ENCODE measurements at regions not wholly inside any gene's neighbourhood (a gene's known extent, or its start where the extent isn't known, plus 50 kb on each side); places are given as distances from the start of the nearest gene placed in this dataset.
A peak's percentile ranks its signal among the peaks of the same experiment; 100 is the strongest.
"Not testable (repeated sequence)": the region's sequence is repeated elsewhere in the genome, so short reads cannot be mapped to it uniquely, and the experiment has no call there.

DNA sequence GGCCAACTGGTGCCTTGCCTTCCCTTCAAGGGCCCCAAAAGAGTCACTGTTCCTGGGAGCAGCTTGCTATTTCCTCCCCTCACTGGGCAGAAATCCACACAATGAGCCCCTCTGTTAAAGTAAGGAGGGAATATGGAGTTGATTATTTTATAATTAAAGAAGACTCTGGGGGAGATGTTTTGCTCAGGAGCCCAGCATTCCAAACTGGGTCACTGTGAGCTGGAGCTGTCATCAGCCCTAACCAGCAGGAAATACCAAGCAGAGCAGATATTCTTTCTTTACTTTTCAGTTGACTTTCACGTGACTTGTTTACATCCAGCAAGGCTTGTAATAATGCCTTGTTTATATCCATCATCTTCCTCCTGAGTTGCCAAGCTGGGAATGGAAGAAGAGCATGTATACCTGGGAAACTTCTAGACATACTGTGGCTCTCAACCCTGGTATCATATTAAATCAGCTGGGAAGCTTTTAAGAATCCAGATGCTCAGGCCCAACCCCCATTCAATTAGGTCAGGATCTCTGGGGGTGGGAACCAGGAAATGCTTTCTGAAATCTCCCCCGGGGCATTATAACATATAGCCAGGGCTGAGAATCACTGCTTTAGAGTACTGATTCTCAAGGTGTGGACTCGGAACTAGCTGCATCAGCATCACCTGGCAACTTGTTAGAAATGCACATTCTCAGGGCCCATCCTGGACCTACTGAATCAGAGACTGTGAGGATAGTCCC, 175.6 kb upstream of the MYLIP start:
- no peak for DNase-seq

- no peak for DNase-seq
Observed at GRCh38 chr6:15952231-15953151, 176.4 kb upstream of the MYLIP start.

GRCh38 chr6:15950962-15951569, 177.8 kb upstream of the MYLIP start:
- DNase-seq = no peak

- no peak for DNase-seq
Observed at GRCh38 chr6:15949982-15950381, 178.9 kb upstream of the MYLIP start.

DNA sequence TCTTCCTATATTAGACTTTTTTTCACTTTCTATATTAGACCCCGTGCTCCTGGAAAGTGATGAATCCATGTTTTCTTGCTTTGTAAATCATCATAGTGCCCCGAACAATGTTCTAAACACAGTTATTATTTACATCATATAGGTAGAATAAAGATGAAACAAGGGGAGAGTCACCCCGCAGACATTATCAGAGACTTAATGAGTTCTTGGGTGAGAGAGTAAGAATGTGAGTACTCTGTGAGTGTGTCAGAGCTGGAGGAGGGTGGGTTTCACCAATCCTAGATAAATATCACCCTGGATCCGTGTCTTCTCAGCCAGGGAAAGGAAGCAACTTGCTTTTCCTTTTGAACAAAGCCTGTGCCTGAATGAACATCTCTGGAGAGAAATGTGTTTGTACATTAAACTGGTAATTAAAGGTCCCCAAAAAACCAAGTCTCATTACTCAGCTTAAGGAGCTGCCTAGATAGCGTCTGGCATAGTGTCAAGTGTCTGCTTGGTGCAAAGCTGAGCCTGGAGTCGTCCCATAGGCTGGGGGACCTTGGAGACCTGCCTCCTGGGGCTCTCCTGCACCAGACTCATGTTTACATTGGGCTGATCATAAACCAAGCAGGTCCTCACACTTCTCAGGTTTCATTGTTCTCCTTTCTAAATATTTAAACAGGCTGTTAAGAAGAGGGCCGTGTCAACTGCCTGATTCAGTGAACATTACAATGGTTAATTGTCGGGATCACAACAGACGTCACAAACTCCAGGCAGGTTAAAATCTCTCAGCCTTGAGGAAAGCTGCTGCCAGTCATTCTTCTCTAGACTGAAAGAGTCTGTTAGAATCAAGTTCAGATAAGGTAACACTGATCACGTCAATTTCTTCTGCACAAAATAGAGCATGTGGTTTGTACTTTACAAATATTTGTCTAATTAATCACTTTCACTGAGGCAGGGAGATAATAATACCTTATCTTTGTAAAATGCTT, 179.7 kb upstream of the MYLIP start:
- DNase-seq = peak; percentile 97

- DNase-seq = no peak
Observed at GRCh38 chr6:15947923-15948322, 181.0 kb upstream of the MYLIP start.

- DNase-seq = no peak
Observed at GRCh38 chr6:15947436-15947835, 181.4 kb upstream of the MYLIP start.

DNA sequence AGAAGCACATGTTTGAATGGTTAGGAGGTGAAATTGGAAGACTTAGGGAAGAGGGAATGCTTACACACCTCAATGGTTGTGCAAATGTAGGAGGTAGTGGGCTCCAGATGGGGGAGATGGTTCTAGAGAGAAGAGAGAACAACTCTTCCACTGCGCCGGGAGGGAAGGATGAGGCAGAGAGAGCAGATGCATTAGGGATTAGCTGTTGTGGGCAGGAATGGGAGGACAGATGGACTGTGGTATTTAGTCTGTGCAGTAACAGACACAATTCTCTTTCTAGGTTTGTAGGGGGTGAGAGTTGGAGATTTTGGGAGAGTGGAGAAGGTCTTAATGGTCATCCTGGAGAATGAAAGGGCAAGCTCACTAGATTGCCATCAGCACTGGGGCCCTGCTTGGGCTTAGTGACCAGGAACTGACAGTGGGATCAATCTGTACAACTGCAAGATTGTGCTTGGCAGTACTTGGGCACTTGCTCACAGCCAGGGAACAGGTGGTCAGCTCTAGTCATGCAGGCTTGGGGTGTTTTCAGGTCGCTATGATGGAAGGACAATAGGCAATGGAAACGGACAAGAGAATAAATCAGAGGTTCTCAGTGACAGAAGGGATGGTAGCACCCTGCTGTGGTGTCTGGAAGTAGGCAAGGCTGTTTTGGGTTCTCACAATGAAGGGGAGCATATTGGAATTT, 182.0 kb upstream of the MYLIP start:
- DNase-seq = no peak

GRCh38 chr6:15945593-15946159, 183.2 kb upstream of the MYLIP start:
- no peak for DNase-seq

GRCh38 chr6:15943423-15943822, 185.5 kb upstream of the MYLIP start:
- DNase-seq = no peak

DNA sequence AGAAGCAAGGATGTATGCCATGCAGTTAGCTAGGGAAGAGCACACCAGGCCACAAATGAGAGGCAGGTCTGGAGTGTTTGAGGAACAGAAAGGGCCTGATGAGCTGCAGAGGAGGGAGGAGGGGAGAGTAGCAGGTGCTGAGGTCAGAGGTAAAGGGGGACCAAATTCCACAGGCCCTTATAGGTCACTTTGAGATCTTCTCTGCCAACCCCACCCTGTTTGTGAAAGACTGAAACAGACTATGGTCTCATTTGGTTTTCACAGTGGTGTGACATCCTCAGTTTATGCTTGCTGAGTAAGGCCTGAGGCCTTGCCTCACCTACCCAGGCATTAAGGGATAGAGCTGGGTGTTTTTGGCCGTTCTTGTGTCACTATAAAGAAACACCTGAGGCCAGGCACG, 187.7 kb upstream of the MYLIP start:
- no peak for DNase-seq

GRCh38 chr6:15938107-15938506, 190.8 kb upstream of the MYLIP start:
- no peak for DNase-seq

DNA sequence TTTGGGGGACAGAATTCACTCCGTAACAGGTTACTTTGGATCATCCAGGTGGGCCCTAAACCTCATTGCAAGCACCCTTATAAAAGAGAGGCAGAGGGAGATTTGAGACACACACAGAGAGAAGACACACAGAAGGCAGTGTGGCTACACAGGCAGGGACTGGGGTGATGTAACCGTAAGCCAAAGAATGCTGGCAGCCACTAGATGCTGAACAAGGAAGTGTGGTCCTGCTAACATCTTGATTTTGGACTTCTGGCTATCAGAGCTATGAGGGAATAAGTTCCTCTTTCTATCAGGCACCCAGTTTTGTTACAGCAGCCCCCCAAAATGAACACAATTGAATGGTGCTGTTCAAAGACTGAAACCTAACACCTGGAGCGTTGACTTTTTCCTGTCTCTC, 191.3 kb upstream of the MYLIP start:
- no peak for DNase-seq

- no peak for DNase-seq
Observed at GRCh38 chr6:15936503-15936902, 192.4 kb upstream of the MYLIP start.

GRCh38 chr6:15935661-15936060, 193.2 kb upstream of the MYLIP start:
- no peak for DNase-seq

- not testable (repeated sequence) for DNase-seq
Observed at GRCh38 chr6:15931697-15932096, 197.2 kb upstream of the MYLIP start.

DNA sequence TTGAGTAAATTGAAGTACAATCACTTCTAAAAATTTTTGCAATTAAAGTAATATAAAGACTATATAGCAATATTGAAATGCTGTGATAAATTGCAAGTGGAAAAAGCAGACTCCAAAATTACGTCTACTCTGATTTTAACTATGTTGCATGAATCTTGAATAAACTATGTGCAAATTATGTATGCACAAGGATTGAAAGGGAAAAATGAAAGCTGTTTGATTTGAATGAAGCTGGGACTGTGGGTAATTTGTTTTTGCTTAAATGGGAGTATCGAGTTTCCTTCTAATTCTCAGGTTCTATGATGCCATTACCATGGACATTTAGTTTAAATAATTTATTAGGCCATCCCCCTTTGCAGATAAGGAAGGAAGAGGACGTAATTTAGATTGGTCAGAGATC, 198.7 kb upstream of the MYLIP start:
- DNase-seq = no peak

DNA sequence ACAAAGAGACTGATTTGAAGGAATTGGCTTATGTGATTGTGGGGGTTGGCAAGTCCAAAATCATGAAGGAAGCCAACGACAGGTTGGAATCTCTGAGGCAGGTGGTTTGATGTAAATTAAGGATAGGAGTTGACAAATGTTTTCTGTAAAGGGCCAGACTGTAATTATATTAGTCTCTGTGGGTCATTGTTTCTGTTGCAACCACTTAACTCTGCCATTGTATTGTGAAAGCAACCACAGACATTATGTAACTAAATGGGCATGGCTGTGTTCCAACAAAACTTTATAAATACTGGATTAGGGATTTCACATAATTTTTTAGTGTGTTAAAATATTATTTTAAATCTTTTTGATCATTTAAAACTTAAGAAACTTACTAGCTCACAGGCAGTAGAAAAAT, 199.2 kb upstream of the MYLIP start:
- DNase-seq = no peak

- peak; percentile 55 for DNase-seq
Observed at GRCh38 chr6:15927531-15928225, 201.2 kb upstream of the MYLIP start.

GRCh38 chr6:15926256-15926655, 202.6 kb upstream of the MYLIP start:
- no peak for DNase-seq

DNA sequence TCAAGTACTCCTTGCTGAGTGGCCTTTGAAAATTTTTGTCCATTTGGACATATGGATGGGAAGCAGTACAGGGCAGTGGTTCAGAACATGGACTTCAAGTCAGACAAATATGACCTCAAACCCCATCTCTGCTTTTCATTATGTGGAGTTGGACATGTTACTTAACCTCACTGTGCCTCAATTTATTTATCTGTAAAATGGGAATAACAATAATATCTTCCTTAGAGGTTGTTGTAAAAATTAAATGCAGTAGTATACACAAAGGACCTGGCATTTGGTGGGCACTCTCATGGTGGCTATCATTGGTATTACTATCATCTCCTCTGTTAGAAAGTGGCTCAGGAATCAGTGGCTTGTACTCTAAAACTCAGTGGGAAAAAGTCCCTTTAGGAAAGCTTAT, 204.0 kb upstream of the MYLIP start:
- DNase-seq = no peak

Measured in NCI-H1436 (cell line).